GM18873 (cell line): ENCODE measurements at regions not wholly inside any gene's neighbourhood (a gene's known extent, or its start where the extent isn't known, plus 50 kb on each side); places are given as distances from the start of the nearest gene placed in this dataset.

Experiments used
- ATAC-seq: cut with Tn5 transposase; IDR thresholded peaks from one replicate; pipeline ENCODE4 v1.9.1; 2021; ENCODE audit warnings: mild to moderate bottlenecking, moderate library complexity, moderate number of reproducible peaks; ENCODE audit not compliant: unreplicated experiment, low FRiP score

- no peak for ATAC-seq
Observed at GRCh38 chr4:151842430-151843079, 81.7 kb upstream of the GATB start.

- no peak for ATAC-seq
Observed at GRCh38 chr4:151841107-151841506, 80.3 kb upstream of the GATB start.

GRCh38 chr4:151835467-151835866 lies 74.7 kb upstream of the GATB start:
- no peak for ATAC-seq

GRCh38 chr4:151833174-151833573 lies 72.4 kb upstream of the GATB start:
- ATAC-seq = no peak

GRCh38 chr4:151831526-151831925 lies 70.7 kb upstream of the GATB start:
- no peak for ATAC-seq

GRCh38 chr4:151830168-151830567 lies 69.4 kb upstream of the GATB start:
- no peak for ATAC-seq

- ATAC-seq = no peak
Observed at GRCh38 chr4:151829309-151829708, 68.5 kb upstream of the GATB start.

GRCh38 chr4:151824656-151825055 lies 63.8 kb upstream of the GATB start:
- ATAC-seq = no peak

GRCh38 chr4:151822331-151822730 lies 61.5 kb upstream of the GATB start:
- no peak for ATAC-seq

- ATAC-seq = no peak
Observed at GRCh38 chr4:151820004-151820403, 59.2 kb upstream of the GATB start.

- no peak for ATAC-seq
Observed at GRCh38 chr4:151811403-151811802, 50.6 kb upstream of the GATB start.
